ENCODE measurements at regions not wholly inside any gene's neighbourhood (a gene's known extent, or its start where the extent isn't known, plus 50 kb on each side); places are given as distances from the start of the nearest gene placed in this dataset.

DNA sequence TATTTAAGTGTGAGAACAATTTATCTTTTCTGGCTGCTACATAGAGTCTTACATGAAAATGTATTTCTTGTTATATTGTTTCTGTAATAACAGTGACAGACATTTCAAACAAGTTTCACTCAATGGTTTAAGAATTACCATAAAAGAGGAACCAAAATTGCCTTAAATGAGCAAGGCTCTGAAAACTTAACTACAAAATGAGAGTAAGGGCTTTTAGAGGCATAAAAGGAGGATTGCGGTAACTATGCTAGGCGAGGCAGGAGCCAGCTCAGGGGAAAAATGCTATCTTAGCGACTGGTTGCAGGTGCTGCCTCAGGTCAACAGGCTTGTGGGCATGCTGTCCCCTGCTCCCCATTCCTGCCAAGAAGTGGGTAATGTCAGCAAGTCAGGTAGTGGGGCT, 81.7 kb upstream of the MSI2 start:
- TF ChIP-seq POLR2A (IDR thresholded peaks at IDR 0.05; ENCODE audit: low read depth, low read length) (no peak), POLR2AphosphoS5 (IDR thresholded peaks at IDR 0.05; ENCODE audit: low read depth, low read length) (no peak)
